K562 (cell line): ENCODE measurements at regions not wholly inside any gene's neighbourhood (a gene's known extent, or its start where the extent isn't known, plus 50 kb on each side); places are given as distances from the start of the nearest gene placed in this dataset.

Experiments used
- ATAC-seq: fragments of 200-7000 bp; cut with Tn5 transposase; 3 replicates; pipeline ENCODE4 v1.9.1; 2020; ENCODE audit warnings: moderate library complexity
- BruUV-seq: library from RNA; stranded (reverse); fragments of 400-500 nt; replicated peaks from 2 replicates; lab custom pipeline; 2021; lab: Mats Ljungman, UMichigan
- CTCF ChIA-PET: fragments of 300-600 bp; formaldehyde crosslinking; extraction: SDS; loops from one replicate; lab custom pipeline; 2021; ENCODE audit warnings: low intra/inter-chr PET ratio; lab: Yijun Ruan, JAX
- POLR2A ChIA-PET: fragments of 300-600, 350-650 bp; sonication (Branson Sonifier 250); formaldehyde crosslinking; extraction: SDS; loops from one replicate; lab custom pipeline; 2021; ENCODE audit warnings: antibody characterized with exemption, inconsistent platforms; lab: Yijun Ruan, JAX
- DNase-seq, 4 experiments: peaks; one replicate each; pipeline versions ENCODE4 v3.0.0 to v3.0.0-alpha.2; 2011 to 2018; ENCODE audit warnings: low spot score in 3 of 4, mixed read lengths in 3 of 4; ENCODE audit errors: extremely low read depth in 1 of 4
- FAIRE-seq: peaks from 2 replicates; lab custom pipeline; 2011; peaks lifted over from hg19 to GRCh38; lab: Jason Lieb, UNC
- H2AFZ ChIP-seq: 2 replicates; pipeline ENCODE4 v1.6.0; 2011; ENCODE audit warnings: low read depth, low read length, control low read depth, inconsistent platforms
- H3K27ac ChIP-seq: fragments of 200-600 bp; 3 replicates; pipeline ENCODE4 v1.8.0; 2011; ENCODE audit warnings: low read depth, mild to moderate bottlenecking, control low read depth, inconsistent platforms, low read length, moderate library complexity, mixed read lengths; ENCODE audit errors: extremely low read depth
- H3K27me3 ChIP-seq, 2 experiments: fragments of 300-600 bp in 1 of 2; 2 replicates in 1 of 2; 3 replicates in 1 of 2; pipeline versions ENCODE4 v1.6.0 to v1.8.0; 2011; ENCODE audit warnings: inconsistent platforms in 2 of 2, low read length in 2 of 2, mild to moderate bottlenecking in 1 of 2, mixed read lengths in 1 of 2, moderate library complexity in 1 of 2; ENCODE audit not compliant: control insufficient read depth in 2 of 2, insufficient read depth in 2 of 2
- H3K36me3 ChIP-seq: fragments of 300-600 bp; 3 replicates; pipeline ENCODE4 v1.8.0; 2011; ENCODE audit warnings: mild to moderate bottlenecking, low read length, inconsistent platforms; ENCODE audit not compliant: control insufficient read depth, insufficient read depth
- H3K4me1 ChIP-seq, 2 experiments: fragments of 200-600 bp in 1 of 2; replicated peaks in 1 of 2; 2 replicates in 1 of 2; 3 replicates in 1 of 2; pipeline versions ENCODE4 v1.5.1 to v1.8.0; 2011; ENCODE audit warnings: inconsistent platforms in 2 of 2, low read length in 2 of 2, mild to moderate bottlenecking in 1 of 2, mixed read lengths in 1 of 2, moderate library complexity in 1 of 2; ENCODE audit not compliant: control insufficient read depth in 2 of 2, insufficient read depth in 2 of 2
- H3K4me2 ChIP-seq: 2 replicates; pipeline ENCODE4 v1.6.1; 2011; ENCODE audit warnings: low read length, control low read depth, inconsistent platforms, mixed read lengths; ENCODE audit not compliant: insufficient read depth
- H3K4me3 ChIP-seq: fragments of 200-600 bp; sonication (generic), shearing (Covaris generic); 2 replicates; pipeline ENCODE4 v1.5.1; 2016; ENCODE audit warnings: control low read depth, inconsistent platforms
- H3K79me2 ChIP-seq: fragments of 200-600 bp; 3 replicates; pipeline ENCODE4 v1.8.0; 2011; ENCODE audit warnings: low read length, inconsistent platforms; ENCODE audit not compliant: control insufficient read depth, insufficient read depth
- H3K9ac ChIP-seq, 2 experiments: 2 replicates each; pipeline versions ENCODE4 v1.6.0 to v1.6.1; 2011; ENCODE audit warnings: low read depth in 2 of 2, low read length in 2 of 2, control low read depth in 1 of 2, inconsistent platforms in 1 of 2, mild to moderate bottlenecking in 1 of 2, mixed read lengths in 1 of 2; ENCODE audit not compliant: insufficient read depth in 1 of 2
- H3K9me1 ChIP-seq: one replicate; pipeline ENCODE4 v1.6.0; 2011; ENCODE audit warnings: inconsistent platforms, mild to moderate bottlenecking, low read length, moderate library complexity; ENCODE audit not compliant: control insufficient read depth, insufficient read depth
- H3K9me3 ChIP-seq: replicated peaks from 2 replicates; pipeline ENCODE4 v1.5.1; 2011; ENCODE audit warnings: low read depth, low read length, inconsistent platforms; ENCODE audit not compliant: control insufficient read depth, insufficient read depth
- H4K20me1 ChIP-seq: replicated peaks from 2 replicates; pipeline ENCODE4 v1.6.1; 2011; ENCODE audit warnings: low read length, inconsistent platforms, mixed read lengths; ENCODE audit not compliant: control insufficient read depth, insufficient read depth
- CC2D1A ChIP-seq: fragments of 450-650 bp; IDR thresholded peaks from 2 replicates; pipeline ENCODE4 v1.6.1; 2017; ENCODE audit warnings: mild to moderate bottlenecking
- CEBPG ChIP-seq, 3 experiments: fragments of 200-800 bp in 1 of 3; sonication (Bioruptor generic) in 1 of 3; sonication (generic) in 1 of 3; formaldehyde crosslinking in 1 of 3; IDR thresholded peaks in 2 of 3; conservative IDR thresholded peaks in 1 of 3; 2 replicates each; pipeline versions ENCODE4 v1.6.1 to v1.8.0; 2016 to 2022; ENCODE audit warnings: missing compliant biosample characterization in 2 of 3, missing genetic modification characterization in 2 of 3, mild to moderate bottlenecking in 1 of 3, missing genetic modification reagents in 1 of 3
- GATAD2B ChIP-seq: fragments of 450-650 bp; IDR thresholded peaks from 2 replicates; pipeline ENCODE4 v1.6.1; 2017; ENCODE audit warnings: mild to moderate bottlenecking, borderline replicate concordance
- HDAC3 ChIP-seq: fragments of 450-650 bp; IDR thresholded peaks from 2 replicates; pipeline ENCODE4 v1.6.1; 2018; ENCODE audit warnings: borderline replicate concordance, mild to moderate bottlenecking, moderate library complexity; ENCODE audit not compliant: partially characterized antibody
- HNRNPH1 ChIP-seq: fragments of 200-400 bp; formaldehyde crosslinking; optimal IDR thresholded peaks from 2 replicates; pipeline ENCODE3; 2017; ENCODE audit warnings: low read depth, mild to moderate bottlenecking, low read length, moderate library complexity
- HNRNPK ChIP-seq: fragments of 200-400 bp; formaldehyde crosslinking; IDR thresholded peaks from one replicate; pipeline ENCODE4 v1.6.1; 2018; ENCODE audit warnings: mild to moderate bottlenecking, low read depth, low read length; ENCODE audit not compliant: poor library complexity, severe bottlenecking
- POLR2AphosphoS2 ChIP-seq: IDR thresholded peaks from 2 replicates; pipeline ENCODE4 v1.6.1; 2012; ENCODE audit warnings: low read length, improper control_type of control experiment
- TFAP4 ChIP-seq: sonication (generic); formaldehyde crosslinking; IDR thresholded peaks from 2 replicates; pipeline ENCODE4 v1.8.0; 2022; ENCODE audit warnings: missing genetic modification reagents, mild to moderate bottlenecking, moderate library complexity, borderline replicate concordance
- TSC22D4 ChIP-seq: fragments of 450-650 bp; IDR thresholded peaks from 2 replicates; pipeline ENCODE4 v1.6.1; 2016; ENCODE audit warnings: missing genetic modification characterization, missing biosample characterization, control low read depth
- YY1 ChIP-seq, 3 experiments: IDR thresholded peaks; 2 replicates each; pipeline ENCODE4 v1.6.1; 2011; ENCODE audit warnings: low read length in 2 of 3, mild to moderate bottlenecking in 2 of 3, moderate library complexity in 2 of 3, borderline replicate concordance in 1 of 3, control low read depth in 1 of 3, low read depth in 1 of 3; ENCODE audit not compliant: insufficient read depth in 3 of 3, insufficient replicate concordance in 2 of 3, control insufficient read depth in 1 of 3, insufficient read length in 1 of 3; ENCODE audit errors: extremely low read depth in 1 of 3
- ZEB2 ChIP-seq: fragments of 450-650 bp; IDR thresholded peaks from 2 replicates; pipeline ENCODE4 v1.6.1; 2016
- ZNF778 ChIP-seq: fragments of 450-650 bp; formaldehyde crosslinking; IDR thresholded peaks from 2 replicates; pipeline ENCODE4 v1.4.0; 2020; ENCODE audit warnings: mild to moderate bottlenecking, moderate library complexity
- WGBS: fragments of 100-300 bp; shearing (Covaris generic); methylation state at CpG from one replicate; pipeline ENCODE4 v1.1.6; 2016; ENCODE audit warnings: low coverage, mixed read lengths; ENCODE audit not compliant: insufficient coverage; ENCODE audit errors: missing lambda C conversion rate; 5-methylcytosine and 5-hydroxymethylcytosine counted together
- in situ Hi-C: fragments of 300-500 bp; cut with MboI; formaldehyde crosslinking; loops from 4 replicates; pipeline ENCODE4 v1.15.0; 2018; ENCODE audit warnings: inconsistent platforms, mixed read lengths
- intact Hi-C: fragments of 100-400 bp; cut with micrococcal nuclease; formaldehyde crosslinking; loops from 2 replicates; pipeline ENCODE4 v1.14.2; 2022

DNA sequence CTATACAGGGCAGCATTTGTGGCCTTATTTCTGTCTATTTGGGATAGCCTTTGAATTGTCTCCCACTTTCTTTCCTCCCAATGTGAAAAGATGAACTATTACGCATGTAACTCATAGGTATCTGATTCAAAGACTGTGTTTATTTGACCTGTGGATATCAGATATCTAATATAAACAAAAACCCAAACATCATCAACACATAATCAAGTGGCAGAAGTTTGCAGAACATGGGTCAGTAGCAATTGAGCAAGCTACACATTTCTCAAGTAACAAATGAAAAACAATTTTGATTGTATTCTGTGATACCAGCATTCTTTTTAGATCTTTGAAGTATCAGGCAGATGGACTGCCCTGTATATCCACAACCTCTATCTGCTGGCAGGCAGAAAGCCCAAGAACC lies 490.5 kb upstream of the ADGRL2 start:
- no peaks in the 10 kb centered on the region for H3K9me3 ChIP-seq
- no peak overlapping the region for H3K27ac ChIP-seq
- ATAC-seq: no peak
- TF ChIP-seq CC2D1A (no peak), POLR2AphosphoS2 (no peak), HNRNPK (no peak)
- H3K9me1 ChIP-seq: no peaks in the 10 kb centered on the region
- in situ Hi-C loops (no loop called here), intact Hi-C loops (no loop called here)
- POLR2A ChIA-PET: no interaction called here
- H4K20me1 ChIP-seq: no peaks in the 10 kb centered on the region
- no peaks in the 10 kb centered on the region for H3K79me2 ChIP-seq
- no peak overlapping the region for H2AFZ ChIP-seq
- CTCF ChIA-PET: no interaction called here
- H3K36me3 ChIP-seq: no peaks in the 10 kb centered on the region
- no peak overlapping the region for H3K4me3 ChIP-seq
- no peaks in the 10 kb centered on the region for H3K27me3 ChIP-seq
- no peak for DNase-seq
- 6% methylated on average over 1 of the region's 1 CpG for WGBS
- H3K9ac ChIP-seq: no peak overlapping the region
- no peak for FAIRE-seq
- H3K4me1 ChIP-seq: no peaks in the 10 kb centered on the region
- no peak overlapping the region for H3K4me2 ChIP-seq
- BruUV-seq: no TSS peak

DNA sequence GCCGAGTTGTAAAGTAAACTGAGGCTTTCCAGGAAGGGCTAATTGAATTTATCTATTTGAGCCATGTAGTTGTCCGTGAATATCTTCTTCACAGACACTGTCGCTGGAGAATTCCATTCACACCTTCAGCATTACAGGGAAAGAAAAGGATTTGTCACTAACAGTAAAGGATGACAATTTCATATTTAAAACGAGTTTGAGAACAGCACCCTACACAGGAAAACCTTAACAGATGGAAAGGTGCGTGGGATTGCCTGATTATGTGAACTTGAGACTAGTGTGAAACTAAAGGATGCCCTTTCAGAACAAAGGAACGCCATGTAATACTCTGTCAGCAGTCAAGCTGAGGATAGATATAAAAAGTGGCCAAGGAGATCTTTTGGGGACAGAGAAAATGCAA lies 492.5 kb upstream of the ADGRL2 start:
- Histone ChIP-seq H3K4me3 (no peak overlapping the region), H2AFZ (no peak overlapping the region), H3K9ac (no peak overlapping the region), H3K36me3 (no peaks in the 10 kb centered on the region), H4K20me1 (no peaks in the 10 kb centered on the region), H3K9me3 (no peaks in the 10 kb centered on the region), H3K4me2 (no peak overlapping the region), H3K27me3 (no peaks in the 10 kb centered on the region), H3K9me1 (no peaks in the 10 kb centered on the region), H3K4me1 (no peaks in the 10 kb centered on the region), H3K79me2 (no peaks in the 10 kb centered on the region), H3K27ac (no peak overlapping the region)
- intact Hi-C loops: no loop called here
- no TSS peak for BruUV-seq
- DNase-seq (no peak), FAIRE-seq (no peak), ATAC-seq (no peak)
- WGBS: 0% methylated on average over 6 of the region's 6 CpGs
- in situ Hi-C loops: no loop called here
- POLR2A ChIA-PET: no interaction called here
- CTCF ChIA-PET: no interaction called here
- TF ChIP-seq TSC22D4 (tag) (no peak), HNRNPH1 (no peak), GATAD2B (no peak), ZEB2 (no peak), CEBPG (CRISPR knock-in tag; IDR thresholded peaks at IDR 0.05) (no peak), CEBPG (tag; conservative IDR thresholded peaks at IDR 0.05 in 1 of 2, IDR thresholded peaks at IDR 0.05 in 1 of 2) (no peak), ZNF778 (CRISPR knock-in tag) (no peak), HDAC3 (no peak), TFAP4 (CRISPR knock-in tag) (no peak), YY1 (IDR thresholded peaks at IDR 0.05; ENCODE audit: borderline replicate concordance in 1 of 3, control insufficient read depth in 1 of 3, extremely low read depth in 1 of 3, insufficient read depth in 3 of 3, insufficient read length in 1 of 3, insufficient replicate concordance in 2 of 3, low read depth in 1 of 3, low read length in 2 of 3) (no peak)
